GM18508 (cell line): ENCODE measurements at regions not wholly inside any gene's neighbourhood (a gene's known extent, or its start where the extent isn't known, plus 50 kb on each side); places are given as distances from the start of the nearest gene placed in this dataset.
"Not testable (repeated sequence)": the region's sequence is repeated elsewhere in the genome, so short reads cannot be mapped to it uniquely, and the experiment has no call there.

Experiments
- ATAC-seq: cut with Tn5 transposase; IDR thresholded peaks from one replicate; pipeline ENCODE4 v1.9.1; 2021; ENCODE audit warnings: moderate number of reproducible peaks; ENCODE audit not compliant: insufficient read depth, unreplicated experiment

- no peak for ATAC-seq
These were observed 381.9 kb upstream of the SEMA3C start for GRCh38 chr7:81300753-81301152.

- ATAC-seq, result no peak
These were observed 380.9 kb upstream of the SEMA3C start for GRCh38 chr7:81299711-81300110.

GRCh38 chr7:81298951-81299666, 380.3 kb upstream of the SEMA3C start:
- no peak for ATAC-seq

- ATAC-seq, result no peak
These were observed 378.5 kb upstream of the SEMA3C start for GRCh38 chr7:81297317-81297716.

GRCh38 chr7:81296726-81297125, 377.9 kb upstream of the SEMA3C start:
- no peak for ATAC-seq

GRCh38 chr7:81294897-81295515, 376.2 kb upstream of the SEMA3C start:
- ATAC-seq, result no peak

- ATAC-seq, result no peak
These were observed 375.0 kb upstream of the SEMA3C start for GRCh38 chr7:81293806-81294205.

- ATAC-seq, result not testable (repeated sequence)
These were observed 367.9 kb upstream of the SEMA3C start for GRCh38 chr7:81286754-81287153.

- no peak for ATAC-seq
These were observed 366.5 kb upstream of the SEMA3C start for GRCh38 chr7:81285142-81285871.

- ATAC-seq, result no peak
These were observed 365.7 kb upstream of the SEMA3C start for GRCh38 chr7:81284576-81284975.

GRCh38 chr7:81280531-81280930, 361.7 kb upstream of the SEMA3C start:
- ATAC-seq, result no peak

GRCh38 chr7:81277691-81278090, 358.8 kb upstream of the SEMA3C start:
- ATAC-seq, result no peak

GRCh38 chr7:81273601-81274397, 354.9 kb upstream of the SEMA3C start:
- ATAC-seq, result no peak

- ATAC-seq, result no peak
These were observed 353.3 kb upstream of the SEMA3C start for GRCh38 chr7:81272176-81272575.

GRCh38 chr7:81268551-81268950, 349.7 kb upstream of the SEMA3C start:
- no peak for ATAC-seq

- ATAC-seq, result no peak
These were observed 348.7 kb upstream of the SEMA3C start for GRCh38 chr7:81267508-81267907.

GRCh38 chr7:81264116-81264515, 345.3 kb upstream of the SEMA3C start:
- no peak for ATAC-seq

GRCh38 chr7:81260152-81260551, 341.3 kb upstream of the SEMA3C start:
- ATAC-seq, result no peak

GRCh38 chr7:81256991-81257390, 338.1 kb upstream of the SEMA3C start:
- ATAC-seq, result no peak

- no peak for ATAC-seq
These were observed 329.6 kb upstream of the SEMA3C start for GRCh38 chr7:81248420-81248819.

- ATAC-seq, result not testable (repeated sequence)
These were observed 328.5 kb upstream of the SEMA3C start for GRCh38 chr7:81247364-81247763.
